DMS79 (cell line): ENCODE measurements at regions not wholly inside any gene's neighbourhood (a gene's known extent, or its start where the extent isn't known, plus 50 kb on each side); places are given as distances from the start of the nearest gene placed in this dataset.
"Not testable (repeated sequence)": the region's sequence is repeated elsewhere in the genome, so short reads cannot be mapped to it uniquely, and the experiment has no call there.

Experiments used
- DNase-seq: peaks from one replicate; lab custom pipeline; 2025; lab: John Stamatoyannopoulos, UW

GRCh38 chr12:60714141-60714900 lies 1118.5 kb downstream of the SLC16A7 start:
- no peak for DNase-seq

GRCh38 chr12:60724475-60724874 lies 1128.6 kb downstream of the SLC16A7 start:
- no peak for DNase-seq

- DNase-seq, result no peak
Observed at GRCh38 chr12:60724984-60725383, 1129.2 kb downstream of the SLC16A7 start.

GRCh38 chr12:60752589-60752988 lies 1156.8 kb downstream of the SLC16A7 start:
- DNase-seq, result no peak

GRCh38 chr12:60758224-60758623 lies 1162.4 kb downstream of the SLC16A7 start:
- DNase-seq, result no peak

GRCh38 chr12:60760965-60761364 lies 1165.1 kb downstream of the SLC16A7 start:
- no peak for DNase-seq

GRCh38 chr12:60801166-60801565 lies 1205.3 kb downstream of the SLC16A7 start:
- not testable (repeated sequence) for DNase-seq

- DNase-seq, result no peak
Observed at GRCh38 chr12:60803147-60803546, 1207.3 kb downstream of the SLC16A7 start.

- no peak for DNase-seq
Observed at GRCh38 chr12:60805364-60805763, 1209.5 kb downstream of the SLC16A7 start.

- no peak for DNase-seq
Observed at GRCh38 chr12:60819794-60820193, 1224.0 kb downstream of the SLC16A7 start.

- no peak for DNase-seq
Observed at GRCh38 chr12:60822580-60822979, 1226.8 kb downstream of the SLC16A7 start.

- DNase-seq, result no peak
Observed at GRCh38 chr12:60830381-60830780, 1234.6 kb downstream of the SLC16A7 start.

GRCh38 chr12:60832290-60832689 lies 1236.5 kb downstream of the SLC16A7 start:
- DNase-seq, result no peak

- DNase-seq, result no peak
Observed at GRCh38 chr12:60834372-60834771, 1238.5 kb downstream of the SLC16A7 start.

- DNase-seq, result no peak
Observed at GRCh38 chr12:60834806-60835205, 1239.0 kb downstream of the SLC16A7 start.

GRCh38 chr12:60836651-60837050 lies 1240.8 kb downstream of the SLC16A7 start:
- no peak for DNase-seq

GRCh38 chr12:60842181-60842580 lies 1246.4 kb downstream of the SLC16A7 start:
- DNase-seq, result no peak

- DNase-seq, result no peak
Observed at GRCh38 chr12:60844101-60844500, 1248.3 kb downstream of the SLC16A7 start.

GRCh38 chr12:60844875-60845274 lies 1249.0 kb downstream of the SLC16A7 start:
- DNase-seq, result no peak

GRCh38 chr12:60845696-60846095 lies 1249.9 kb downstream of the SLC16A7 start:
- no peak for DNase-seq

GRCh38 chr12:60847281-60847680 lies 1251.5 kb downstream of the SLC16A7 start:
- no peak for DNase-seq

GRCh38 chr12:60849723-60850122 lies 1253.9 kb downstream of the SLC16A7 start:
- no peak for DNase-seq

- DNase-seq, result no peak
Observed at GRCh38 chr12:60853407-60853806, 1257.6 kb downstream of the SLC16A7 start.

- DNase-seq, result no peak
Observed at GRCh38 chr12:60863421-60863820, 1267.6 kb downstream of the SLC16A7 start.
